ENCODE measurements at regions not wholly inside any gene's neighbourhood (a gene's known extent, or its start where the extent isn't known, plus 50 kb on each side); places are given as distances from the start of the nearest gene placed in this dataset.

GRCh38 chr16:35745191-35745590 lies 2285.8 kb downstream of the TP53TG3F start:
- no peak for DNase-seq (ENCODE audit: low spot score)
- in situ Hi-C loops (cut with MboI; ENCODE audit: low sequenced_read_pairs, unreplicated experiment), result loop anchor here (25.0 kb wide), 1 partner anchor 92 kb away; no protein-coding TSS in a partner anchor

DNA sequence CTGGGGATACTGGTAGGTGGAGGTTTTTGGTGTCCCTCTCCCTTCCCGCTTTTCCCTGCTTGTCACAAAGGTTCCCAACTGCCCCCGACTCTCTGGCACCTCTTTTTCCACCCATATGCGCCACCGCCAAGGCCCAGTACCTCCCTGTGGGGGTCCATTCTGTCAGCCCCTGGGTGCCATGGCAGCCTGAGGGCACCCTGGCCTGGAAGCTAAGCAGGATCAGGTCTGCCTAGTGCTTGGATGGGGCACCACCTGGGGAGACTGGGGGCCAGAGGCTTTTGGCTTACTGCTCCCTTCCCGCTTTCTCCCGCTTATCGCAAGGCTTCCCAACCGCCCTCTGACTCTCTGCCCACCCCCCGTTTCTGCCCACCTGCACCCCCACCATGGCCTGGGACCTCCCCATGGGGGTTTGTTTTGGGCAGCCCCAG lies 2286.4 kb downstream of the TP53TG3F start:
- no peak for DNase-seq (ENCODE audit: low spot score)
- in situ Hi-C loops (cut with MboI; ENCODE audit: low sequenced_read_pairs, unreplicated experiment), result loop anchor here (25.0 kb wide), 1 partner anchor 91 kb away; no protein-coding TSS in a partner anchor
- TF ChIP-seq CTCF (IDR thresholded peaks at IDR 0.05; ENCODE audit: borderline replicate concordance, control extremely low read depth, extremely low read depth, insufficient read depth, missing control alignments), result no peak

More at GRCh38 chr16:35745191-35745590, 2285.8 kb downstream of the TP53TG3F start:
- TF ChIP-seq CTCF (IDR thresholded peaks at IDR 0.05; ENCODE audit: borderline replicate concordance, control extremely low read depth, extremely low read depth, insufficient read depth, missing control alignments), result no peak

DNA sequence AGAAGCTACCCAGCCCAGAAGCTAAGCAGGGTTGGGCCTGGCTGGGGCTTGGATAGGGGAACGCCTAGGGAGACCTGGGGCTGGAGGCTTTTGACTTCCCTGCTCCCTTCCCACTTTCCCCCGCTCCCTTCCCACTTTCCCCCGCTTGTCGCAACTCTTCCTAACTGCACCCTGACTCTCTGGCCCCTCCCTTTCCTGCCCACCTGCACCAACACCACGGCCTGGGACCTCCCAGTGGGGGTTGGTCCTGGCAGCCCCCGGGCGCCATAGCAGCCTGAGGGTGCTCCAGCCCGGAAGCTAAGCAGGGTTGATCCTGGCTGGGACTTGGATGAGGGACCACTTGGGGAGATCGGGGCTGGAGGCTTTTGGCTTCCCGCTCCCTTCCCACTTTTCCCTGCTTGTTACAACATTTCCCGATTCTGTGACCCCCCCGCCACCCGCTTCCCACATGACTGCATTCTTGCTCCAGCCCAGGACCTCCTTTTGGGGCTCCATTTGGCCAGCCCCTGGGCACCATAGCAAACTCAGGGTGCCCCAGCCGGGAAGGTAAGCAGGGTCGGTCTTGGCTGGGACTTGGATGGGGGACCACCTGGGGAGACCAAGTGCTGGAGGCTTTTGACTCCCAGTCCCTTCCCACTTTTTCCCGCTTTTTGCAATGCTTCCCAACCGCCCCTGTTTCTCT lies 2287.0 kb downstream of the TP53TG3F start:
- in situ Hi-C loops (cut with MboI; ENCODE audit: low sequenced_read_pairs, unreplicated experiment), result loop anchor here (25.0 kb wide), 1 partner anchor 91 kb away; no protein-coding TSS in a partner anchor
- TF ChIP-seq CTCF (IDR thresholded peaks at IDR 0.05; ENCODE audit: borderline replicate concordance, control extremely low read depth, extremely low read depth, insufficient read depth, missing control alignments), result no peak
- DNase-seq (ENCODE audit: low spot score), result no peak

DNA sequence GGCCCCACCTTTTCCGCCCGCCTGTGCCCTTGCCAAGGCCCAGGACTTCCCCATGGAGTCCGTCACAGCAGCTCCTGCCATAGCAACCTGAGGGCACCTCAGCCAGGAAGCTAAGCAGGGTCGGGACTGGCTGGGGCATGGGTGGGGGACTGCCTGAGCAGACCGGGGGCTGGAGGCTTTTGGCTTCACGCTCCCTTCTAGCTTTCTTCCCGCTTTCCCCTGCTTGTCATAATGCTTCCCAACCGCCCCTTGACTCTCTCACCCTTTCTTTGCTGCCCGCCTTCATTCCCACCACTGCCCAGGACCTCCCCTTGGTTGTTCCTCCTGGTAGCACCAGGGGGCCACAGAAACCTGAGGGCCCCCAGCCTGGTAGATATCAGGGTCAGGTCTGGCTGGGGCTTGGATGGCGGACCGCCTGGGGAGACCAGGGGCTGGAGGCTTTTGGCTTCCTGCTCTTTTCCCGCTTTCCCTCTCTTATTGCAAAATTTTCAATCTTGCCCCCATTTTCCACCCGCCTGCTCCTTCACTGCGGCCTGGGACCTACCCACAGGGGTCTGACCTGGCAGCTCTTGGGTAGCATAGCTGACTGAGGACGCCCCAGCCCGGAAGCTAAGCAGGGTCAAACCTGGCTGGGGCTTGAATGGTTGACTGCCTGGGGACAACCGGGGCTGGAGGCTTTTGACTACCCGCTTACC lies 2287.7 kb downstream of the TP53TG3F start:
- in situ Hi-C loops (cut with MboI; ENCODE audit: low sequenced_read_pairs, unreplicated experiment), result loop anchor here (25.0 kb wide), 1 partner anchor 90 kb away; no protein-coding TSS in a partner anchor
- TF ChIP-seq CTCF (IDR thresholded peaks at IDR 0.05; ENCODE audit: borderline replicate concordance, control extremely low read depth, extremely low read depth, insufficient read depth, missing control alignments), result no peak
- no peak for DNase-seq (ENCODE audit: low spot score)

- TF ChIP-seq CTCF (IDR thresholded peaks at IDR 0.05; ENCODE audit: borderline replicate concordance, control extremely low read depth, extremely low read depth, insufficient read depth, missing control alignments), result no peak
- in situ Hi-C loops (cut with MboI; ENCODE audit: low sequenced_read_pairs, unreplicated experiment), result loop anchor here (25.0 kb wide), 1 partner anchor 89 kb away; no protein-coding TSS in a partner anchor
- DNase-seq (ENCODE audit: low spot score), result no peak
These were observed 2288.4 kb downstream of the TP53TG3F start for GRCh38 chr16:35747658-35748455.

DNA sequence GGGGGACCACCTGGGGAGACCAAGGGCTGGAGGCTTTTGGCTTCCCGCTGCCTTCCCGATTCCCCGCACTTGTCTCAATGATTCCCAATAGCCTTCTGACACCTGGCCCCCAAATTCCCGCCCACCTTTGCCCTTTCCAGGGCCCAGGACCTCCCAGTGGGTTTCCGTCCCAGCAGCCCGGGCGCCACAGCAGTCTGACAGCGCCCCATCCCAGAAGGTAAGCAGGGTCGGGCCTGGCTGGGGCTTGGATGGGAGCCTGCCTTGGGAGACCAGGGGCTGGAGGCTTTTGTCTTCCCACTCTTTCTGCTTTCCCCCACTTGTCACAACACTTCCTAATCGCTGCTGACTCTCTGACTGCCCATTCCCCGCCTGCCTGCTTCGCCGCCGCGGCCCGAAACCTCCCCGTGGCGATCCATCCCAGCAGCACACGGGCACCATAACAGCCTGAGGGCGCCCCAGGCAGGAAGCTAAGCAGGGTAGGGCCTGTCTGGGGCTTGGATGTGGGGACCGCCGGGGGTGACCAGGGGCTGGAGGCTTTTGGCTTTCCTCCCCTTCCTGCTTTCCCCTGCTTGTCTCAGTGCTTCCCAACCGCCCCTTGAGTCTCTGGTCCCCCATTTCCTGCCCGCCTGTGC lies 2289.3 kb downstream of the TP53TG3F start:
- no peak for DNase-seq (ENCODE audit: low spot score)
- in situ Hi-C loops (cut with MboI; ENCODE audit: low sequenced_read_pairs, unreplicated experiment), result loop anchor here (25.0 kb wide), 1 partner anchor 89 kb away; no protein-coding TSS in a partner anchor
- TF ChIP-seq CTCF (IDR thresholded peaks at IDR 0.05; ENCODE audit: borderline replicate concordance, control extremely low read depth, extremely low read depth, insufficient read depth, missing control alignments), result no peak

Measured in GM13976 (cell line).